ENCODE measurements at regions not wholly inside any gene's neighbourhood (a gene's known extent, or its start where the extent isn't known, plus 50 kb on each side); places are given as distances from the start of the nearest gene placed in this dataset.

DNA sequence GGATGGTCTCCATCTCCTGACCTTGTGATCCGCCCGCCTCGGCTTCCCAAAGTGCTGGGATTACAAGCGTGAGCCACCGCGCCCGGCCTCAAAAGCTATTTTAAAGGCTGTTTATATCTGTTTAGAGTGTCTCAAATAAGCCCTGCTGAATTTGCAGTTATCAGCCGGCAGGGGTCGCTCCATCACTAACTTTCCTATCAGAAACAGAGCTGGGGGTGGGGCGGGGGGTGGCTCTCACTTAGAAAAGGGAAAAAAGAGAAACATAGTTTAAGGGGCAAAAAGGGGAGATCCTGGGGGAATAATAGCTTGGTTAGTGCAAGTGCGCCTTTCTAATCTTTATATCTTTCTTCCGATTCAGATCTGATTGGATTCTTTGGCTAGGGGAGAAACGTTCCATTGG, 450.7 kb downstream of the UBE2NL start:
- WGBS (ENCODE audit: insufficient coverage, low coverage, missing lambda C conversion rate) = 3% methylated on average over 6 of the region's 13 CpGs
- FAIRE-seq = no peak
- Histone ChIP-seq H3K9me1 (ENCODE audit: control insufficient read depth, insufficient read depth, low read length) (no peaks in the 10 kb centered on the region), H3K79me2 (ENCODE audit: control insufficient read depth, insufficient read depth, low read length) (no peaks in the 10 kb centered on the region), H2AFZ (ENCODE audit: low read depth, low read length) (no peak overlapping the region), H3K9me3 (replicated peaks; ENCODE audit: control insufficient read depth, insufficient read depth, low read depth, low read length) (no peaks in the 10 kb centered on the region), H3K36me3 (ENCODE audit: control insufficient read depth, insufficient read depth, low read length) (no peaks in the 10 kb centered on the region), H3K27ac (ENCODE audit: extremely low read depth, low read depth, low read length) (no peak overlapping the region), H3K4me3 (no peak overlapping the region), H4K20me1 (replicated peaks; ENCODE audit: control insufficient read depth, insufficient read depth, low read length) (no peaks in the 10 kb centered on the region), H3K9ac (ENCODE audit: insufficient read depth in 1 of 2, low read depth in 2 of 2, low read length in 2 of 2) (no peak overlapping the region), H3K27me3 (ENCODE audit: control insufficient read depth in 2 of 2, insufficient read depth in 2 of 2, low read length in 2 of 2) (no peaks in the 10 kb centered on the region), H3K4me2 (ENCODE audit: insufficient read depth, low read length) (no peak overlapping the region), H3K4me1 (replicated peaks in 1 of 2; ENCODE audit: control insufficient read depth in 2 of 2, insufficient read depth in 2 of 2, low read length in 2 of 2) (no peaks in the 10 kb centered on the region)
- ATAC-seq = no peak
- ChIA-PET POLR2A (no interaction called here), CTCF (ENCODE audit: low intra/inter-chr PET ratio) (no interaction called here)
- intact Hi-C loops (cut with micrococcal nuclease) (loop anchor here (10.0 kb wide), 1 partner anchor 850 kb away; no protein-coding TSS in a partner anchor), in situ Hi-C loops (cut with MboI) (no loop called here)
- no TSS peak for BruUV-seq (replicated peaks)
- peak in 3 of 4 experiments; percentile 1 to 9 (median 5) for DNase-seq (ENCODE audit: extremely low read depth in 1 of 4, low spot score in 3 of 4)
- TF ChIP-seq, protein P1, sequence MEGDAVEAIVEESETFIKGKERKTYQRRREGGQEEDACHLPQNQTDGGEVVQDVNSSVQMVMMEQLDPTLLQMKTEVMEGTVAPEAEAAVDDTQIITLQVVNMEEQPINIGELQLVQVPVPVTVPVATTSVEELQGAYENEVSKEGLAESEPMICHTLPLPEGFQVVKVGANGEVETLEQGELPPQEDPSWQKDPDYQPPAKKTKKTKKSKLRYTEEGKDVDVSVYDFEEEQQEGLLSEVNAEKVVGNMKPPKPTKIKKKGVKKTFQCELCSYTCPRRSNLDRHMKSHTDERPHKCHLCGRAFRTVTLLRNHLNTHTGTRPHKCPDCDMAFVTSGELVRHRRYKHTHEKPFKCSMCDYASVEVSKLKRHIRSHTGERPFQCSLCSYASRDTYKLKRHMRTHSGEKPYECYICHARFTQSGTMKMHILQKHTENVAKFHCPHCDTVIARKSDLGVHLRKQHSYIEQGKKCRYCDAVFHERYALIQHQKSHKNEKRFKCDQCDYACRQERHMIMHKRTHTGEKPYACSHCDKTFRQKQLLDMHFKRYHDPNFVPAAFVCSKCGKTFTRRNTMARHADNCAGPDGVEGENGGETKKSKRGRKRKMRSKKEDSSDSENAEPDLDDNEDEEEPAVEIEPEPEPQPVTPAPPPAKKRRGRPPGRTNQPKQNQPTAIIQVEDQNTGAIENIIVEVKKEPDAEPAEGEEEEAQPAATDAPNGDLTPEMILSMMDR (IDR thresholded peaks at IDR 0.05 in 2 of 3, conservative IDR thresholded peaks at IDR 0.05 in 1 of 3; ENCODE audit: insufficient read depth in 2 of 3, low read depth in 1 of 3, low read length in 3 of 3) = peak in 1 of 3 experiments; percentile 27; a peak in 1 of 6 replicates
- TF ChIP-seq ETV5 (CRISPR knock-in tag; IDR thresholded peaks at IDR 0.05; ENCODE audit: low read depth) = no peak

DNA sequence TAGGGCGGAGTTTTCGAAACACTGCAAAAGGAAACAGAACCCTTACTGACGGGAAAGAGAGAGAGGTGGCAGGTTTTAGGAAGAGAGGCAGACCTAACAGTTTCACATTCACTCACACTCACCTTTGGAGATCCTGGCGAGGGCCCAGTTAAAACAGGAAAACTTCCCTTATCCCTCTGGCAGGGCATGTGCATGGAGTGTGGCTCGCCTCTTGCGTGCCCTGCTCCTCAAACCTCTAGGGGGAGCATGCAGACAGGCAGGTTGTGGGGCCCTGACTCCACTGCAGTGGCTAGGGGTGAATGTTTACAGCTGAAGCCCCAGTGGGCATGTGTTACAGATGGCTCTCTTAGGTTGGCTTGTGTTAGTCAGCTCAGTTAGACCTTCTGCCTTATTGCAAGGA, 451.5 kb downstream of the UBE2NL start:
- ATAC-seq = no peak
- BruUV-seq (replicated peaks) = no TSS peak
- WGBS (ENCODE audit: insufficient coverage, low coverage, missing lambda C conversion rate) = 3% methylated on average over 6 of the region's 6 CpGs
- H3K9me1 ChIP-seq (ENCODE audit: control insufficient read depth, insufficient read depth, low read length) = no peaks in the 10 kb centered on the region
- intact Hi-C loops (cut with micrococcal nuclease) (loop anchor here (10.0 kb wide), 1 partner anchor 849 kb away; no protein-coding TSS in a partner anchor), in situ Hi-C loops (cut with MboI) (no loop called here)
- H3K9ac ChIP-seq (ENCODE audit: insufficient read depth in 1 of 2, low read depth in 2 of 2, low read length in 2 of 2) = no peak overlapping the region
- no peaks in the 10 kb centered on the region for H4K20me1 ChIP-seq (replicated peaks; ENCODE audit: control insufficient read depth, insufficient read depth, low read length)
- H3K4me1 ChIP-seq (replicated peaks in 1 of 2; ENCODE audit: control insufficient read depth in 2 of 2, insufficient read depth in 2 of 2, low read length in 2 of 2) = no peaks in the 10 kb centered on the region
- H3K4me3 ChIP-seq = no peak overlapping the region
- no peak overlapping the region for H3K4me2 ChIP-seq (ENCODE audit: insufficient read depth, low read length)
- no peak overlapping the region for H2AFZ ChIP-seq (ENCODE audit: low read depth, low read length)
- POLR2A ChIA-PET = no interaction called here
- H3K36me3 ChIP-seq (ENCODE audit: control insufficient read depth, insufficient read depth, low read length) = no peaks in the 10 kb centered on the region
- no peak for FAIRE-seq
- no peak overlapping the region for H3K27ac ChIP-seq (ENCODE audit: extremely low read depth, low read depth, low read length)
- no peak for DNase-seq (ENCODE audit: extremely low read depth in 1 of 4, low spot score in 3 of 4)
- H3K9me3 ChIP-seq (replicated peaks; ENCODE audit: control insufficient read depth, insufficient read depth, low read depth, low read length) = no peaks in the 10 kb centered on the region
- no peaks in the 10 kb centered on the region for H3K27me3 ChIP-seq (ENCODE audit: control insufficient read depth in 2 of 2, insufficient read depth in 2 of 2, low read length in 2 of 2)
- CTCF ChIA-PET (ENCODE audit: low intra/inter-chr PET ratio) = no interaction called here
- H3K79me2 ChIP-seq (ENCODE audit: control insufficient read depth, insufficient read depth, low read length) = no peaks in the 10 kb centered on the region
- TF ChIP-seq CREB1 (IDR thresholded peaks at IDR 0.05) = no peak
- TF ChIP-seq CREB1 (CRISPR knock-in tag; IDR thresholded peaks at IDR 0.05) = no peak
- TF ChIP-seq HDAC3 (IDR thresholded peaks at IDR 0.05; ENCODE audit: borderline replicate concordance, partially characterized antibody) = no peak
- TF ChIP-seq POLR2AphosphoS2 (IDR thresholded peaks at IDR 0.05; ENCODE audit: low read length) = no peak
- TF ChIP-seq SMARCA4 (IDR thresholded peaks at IDR 0.05) = no peak
- TF ChIP-seq, protein P2, sequence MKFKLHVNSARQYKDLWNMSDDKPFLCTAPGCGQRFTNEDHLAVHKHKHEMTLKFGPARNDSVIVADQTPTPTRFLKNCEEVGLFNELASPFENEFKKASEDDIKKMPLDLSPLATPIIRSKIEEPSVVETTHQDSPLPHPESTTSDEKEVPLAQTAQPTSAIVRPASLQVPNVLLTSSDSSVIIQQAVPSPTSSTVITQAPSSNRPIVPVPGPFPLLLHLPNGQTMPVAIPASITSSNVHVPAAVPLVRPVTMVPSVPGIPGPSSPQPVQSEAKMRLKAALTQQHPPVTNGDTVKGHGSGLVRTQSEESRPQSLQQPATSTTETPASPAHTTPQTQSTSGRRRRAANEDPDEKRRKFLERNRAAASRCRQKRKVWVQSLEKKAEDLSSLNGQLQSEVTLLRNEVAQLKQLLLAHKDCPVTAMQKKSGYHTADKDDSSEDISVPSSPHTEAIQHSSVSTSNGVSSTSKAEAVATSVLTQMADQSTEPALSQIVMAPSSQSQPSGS (CRISPR knock-in tag; IDR thresholded peaks at IDR 0.05) = no peak
- no peak for TF ChIP-seq XRCC3 (IDR thresholded peaks at IDR 0.05)
- TF ChIP-seq BRCA1 (IDR thresholded peaks at IDR 0.05) = no peak
- TF ChIP-seq BRCA1 (CRISPR knock-in tag; IDR thresholded peaks at IDR 0.05) = no peak
- TF ChIP-seq POLR2A (conservative IDR thresholded peaks at IDR 0.05) = no peak
- TF ChIP-seq ZNF445 (CRISPR knock-in tag; IDR thresholded peaks at IDR 0.05; ENCODE audit: low read depth) = no peak
